ENCODE measurements at regions not wholly inside any gene's neighbourhood (a gene's known extent, or its start where the extent isn't known, plus 50 kb on each side); places are given as distances from the start of the nearest gene placed in this dataset.

DNA sequence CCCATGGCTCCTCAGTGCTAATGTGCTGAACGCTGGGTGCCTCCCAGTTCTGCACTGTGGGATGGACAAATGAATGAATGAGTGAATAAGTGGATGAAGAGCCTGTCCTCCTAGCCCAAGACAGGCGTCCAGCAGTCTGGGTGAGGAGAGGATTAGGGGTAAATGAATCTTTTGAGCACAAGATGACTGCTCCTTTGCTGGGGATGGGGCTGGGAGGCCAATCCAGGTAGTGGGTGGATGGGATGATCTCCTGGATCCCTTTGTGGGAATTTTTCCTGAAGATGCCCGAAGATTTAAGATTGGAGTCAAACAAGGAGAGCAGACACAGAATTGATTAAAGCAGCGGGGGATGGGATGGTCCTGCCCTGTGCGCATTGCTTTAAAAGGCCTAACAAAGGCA lies 65.3 kb upstream of the MLN start:
- TF ChIP-seq, protein P1, sequence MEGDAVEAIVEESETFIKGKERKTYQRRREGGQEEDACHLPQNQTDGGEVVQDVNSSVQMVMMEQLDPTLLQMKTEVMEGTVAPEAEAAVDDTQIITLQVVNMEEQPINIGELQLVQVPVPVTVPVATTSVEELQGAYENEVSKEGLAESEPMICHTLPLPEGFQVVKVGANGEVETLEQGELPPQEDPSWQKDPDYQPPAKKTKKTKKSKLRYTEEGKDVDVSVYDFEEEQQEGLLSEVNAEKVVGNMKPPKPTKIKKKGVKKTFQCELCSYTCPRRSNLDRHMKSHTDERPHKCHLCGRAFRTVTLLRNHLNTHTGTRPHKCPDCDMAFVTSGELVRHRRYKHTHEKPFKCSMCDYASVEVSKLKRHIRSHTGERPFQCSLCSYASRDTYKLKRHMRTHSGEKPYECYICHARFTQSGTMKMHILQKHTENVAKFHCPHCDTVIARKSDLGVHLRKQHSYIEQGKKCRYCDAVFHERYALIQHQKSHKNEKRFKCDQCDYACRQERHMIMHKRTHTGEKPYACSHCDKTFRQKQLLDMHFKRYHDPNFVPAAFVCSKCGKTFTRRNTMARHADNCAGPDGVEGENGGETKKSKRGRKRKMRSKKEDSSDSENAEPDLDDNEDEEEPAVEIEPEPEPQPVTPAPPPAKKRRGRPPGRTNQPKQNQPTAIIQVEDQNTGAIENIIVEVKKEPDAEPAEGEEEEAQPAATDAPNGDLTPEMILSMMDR (IDR thresholded peaks at IDR 0.05; ENCODE audit: low read depth, low read length): no peak
- TF ChIP-seq POLR2A (IDR thresholded peaks at IDR 0.05; ENCODE audit: extremely low read depth, insufficient read length) (no peak), MAX (IDR thresholded peaks at IDR 0.05; ENCODE audit: low read depth, low read length) (no peak), MYC (IDR thresholded peaks at IDR 0.05; ENCODE audit: low read depth, low read length) (no peak)

Measured in NB4 (cell line).